Upper lobe of left lung (tissue), 6 donors: ENCODE measurements at regions not wholly inside any gene's neighbourhood (a gene's known extent, or its start where the extent isn't known, plus 50 kb on each side); places are given as distances from the start of the nearest gene placed in this dataset.

ENCODE experiments used
- ATAC-seq, 2 donors: fragments of 200-7000 bp; cut with Tn5 transposase; one replicate each; pipeline ENCODE4 v1.9.1; 2022; ENCODE audit warnings: mild to moderate bottlenecking in 2 of 2, moderate library complexity in 2 of 2; ENCODE audit not compliant: low FRiP score in 2 of 2
- DNase-seq, 2 donors: peaks; one replicate each; pipeline ENCODE4 v3.0.0-alpha.2; 2019 to 2020
- H3K27ac ChIP-seq, 4 donors: fragments of 200-600 bp; sonication (generic); one replicate each; pipeline ENCODE4 v1.5.1; 2016 to 2019
- H3K27me3 ChIP-seq, 4 donors: fragments of 200-600 bp; sonication (generic); one replicate each; pipeline ENCODE4 v1.5.1; 2017 to 2019
- H3K36me3 ChIP-seq, 4 donors: fragments of 200-600 bp; sonication (generic); one replicate each; pipeline ENCODE4 v1.5.1; 2016 to 2019
- H3K4me1 ChIP-seq, 4 donors: fragments of 200-600 bp; sonication (generic); one replicate each; pipeline ENCODE4 v1.5.1; 2018 to 2019
- H3K4me3 ChIP-seq, 4 donors: fragments of 200-600 bp; sonication (generic); one replicate each; pipeline ENCODE4 v1.5.1; 2017 to 2019; ENCODE audit warnings: mild to moderate bottlenecking in 2 of 4, moderate library complexity in 1 of 4
- H3K9me3 ChIP-seq, 4 donors: fragments of 200-600 bp; sonication (generic); one replicate each; pipeline ENCODE4 v1.5.1; 2018 to 2019
- EP300 ChIP-seq, 4 donors: sonication (generic); formaldehyde crosslinking; IDR thresholded peaks; one replicate each; pipeline ENCODE4 v1.5.1; 2017; ENCODE audit warnings: antibody characterized with exemption in 4 of 4, control low read depth in 2 of 4
- POLR2A ChIP-seq, 4 donors: fragments of 450-650 bp; IDR thresholded peaks; one replicate each; pipeline ENCODE4 v1.5.1; 2016 to 2017; ENCODE audit warnings: antibody characterized with exemption in 4 of 4, mild to moderate bottlenecking in 2 of 4
- POLR2AphosphoS5 ChIP-seq, 2 donors: sonication (generic); formaldehyde crosslinking; IDR thresholded peaks; one replicate each; pipeline ENCODE4 v1.5.1; 2017; ENCODE audit warnings: antibody characterized with exemption in 2 of 2
- WGBS, 2 donors: methylation state at CpG; one replicate each; pipeline ENCODE4 v1.1.5; 2017 to 2018; 5-methylcytosine and 5-hydroxymethylcytosine counted together
- TF ChIP-seq, protein P1 (sequence below), 6 experiments: fragments of 450-650 bp in 4 of 6; fragments of 200-600 bp in 2 of 6; sonication (generic) in 2 of 6; IDR thresholded peaks; one replicate each; pipeline ENCODE4 v1.5.1; 2016 to 2019; ENCODE audit warnings: antibody characterized with exemption in 6 of 6
- donor health status: DM: no; HTN: no; CAD: no; lungs with moderate emphysema.
- donor health status: DM: no; HTN: yes; CAD: no; lungs with severe emphysema.

GRCh38 chr16:54685682-54686081 is 245.0 kb upstream of the IRX5 start:
- Histone ChIP-seq H3K36me3 (no peaks in the 10 kb centered on the region), H3K27ac (no peak overlapping the region), H3K4me3 (no peak overlapping the region), H3K27me3 (no peaks in the 10 kb centered on the region), H3K9me3 (no peaks in the 10 kb centered on the region), H3K4me1 (no peaks in the 10 kb centered on the region)
- TF ChIP-seq, protein P1, sequence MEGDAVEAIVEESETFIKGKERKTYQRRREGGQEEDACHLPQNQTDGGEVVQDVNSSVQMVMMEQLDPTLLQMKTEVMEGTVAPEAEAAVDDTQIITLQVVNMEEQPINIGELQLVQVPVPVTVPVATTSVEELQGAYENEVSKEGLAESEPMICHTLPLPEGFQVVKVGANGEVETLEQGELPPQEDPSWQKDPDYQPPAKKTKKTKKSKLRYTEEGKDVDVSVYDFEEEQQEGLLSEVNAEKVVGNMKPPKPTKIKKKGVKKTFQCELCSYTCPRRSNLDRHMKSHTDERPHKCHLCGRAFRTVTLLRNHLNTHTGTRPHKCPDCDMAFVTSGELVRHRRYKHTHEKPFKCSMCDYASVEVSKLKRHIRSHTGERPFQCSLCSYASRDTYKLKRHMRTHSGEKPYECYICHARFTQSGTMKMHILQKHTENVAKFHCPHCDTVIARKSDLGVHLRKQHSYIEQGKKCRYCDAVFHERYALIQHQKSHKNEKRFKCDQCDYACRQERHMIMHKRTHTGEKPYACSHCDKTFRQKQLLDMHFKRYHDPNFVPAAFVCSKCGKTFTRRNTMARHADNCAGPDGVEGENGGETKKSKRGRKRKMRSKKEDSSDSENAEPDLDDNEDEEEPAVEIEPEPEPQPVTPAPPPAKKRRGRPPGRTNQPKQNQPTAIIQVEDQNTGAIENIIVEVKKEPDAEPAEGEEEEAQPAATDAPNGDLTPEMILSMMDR (IDR thresholded peaks at IDR 0.05) = no peak
- TF ChIP-seq POLR2AphosphoS5 (IDR thresholded peaks at IDR 0.05) = no peak
- no peak for TF ChIP-seq POLR2A (IDR thresholded peaks at IDR 0.05)
- no peak for TF ChIP-seq EP300 (IDR thresholded peaks at IDR 0.05)
- ATAC-seq = no peak
- DNase-seq = no peak

- H3K9me3 ChIP-seq = no peaks in the 10 kb centered on the region
- no peaks in the 10 kb centered on the region for H3K27me3 ChIP-seq
- H3K4me1 ChIP-seq = no peaks in the 10 kb centered on the region
- H3K27ac ChIP-seq = no peak overlapping the region
- H3K36me3 ChIP-seq = no peaks in the 10 kb centered on the region
- WGBS, 2 donors = 71 to 90% methylated on average over 4 of the region's 4 CpGs
- ATAC-seq (no peak), DNase-seq (no peak)
- H3K4me3 ChIP-seq = no peak overlapping the region
- TF ChIP-seq EP300 (IDR thresholded peaks at IDR 0.05) (no peak), POLR2A (IDR thresholded peaks at IDR 0.05) (no peak), POLR2AphosphoS5 (IDR thresholded peaks at IDR 0.05) (no peak)
- TF ChIP-seq, protein P1 (IDR thresholded peaks at IDR 0.05) = no peak
Measured at GRCh38 chr16:54679531-54679930, 251.1 kb upstream of the IRX5 start.

- no peaks in the 10 kb centered on the region for H3K27me3 ChIP-seq
- WGBS, 2 donors = 77 to 82% methylated on average over 6 of the region's 6 CpGs
- no peak overlapping the region for H3K27ac ChIP-seq
- no peaks in the 10 kb centered on the region for H3K36me3 ChIP-seq
- TF ChIP-seq EP300 (IDR thresholded peaks at IDR 0.05) (no peak), POLR2A (IDR thresholded peaks at IDR 0.05) (no peak), POLR2AphosphoS5 (IDR thresholded peaks at IDR 0.05) (no peak)
- TF ChIP-seq, protein P1 (IDR thresholded peaks at IDR 0.05) = no peak
- no peaks in the 10 kb centered on the region for H3K9me3 ChIP-seq
- no peaks in the 10 kb centered on the region for H3K4me1 ChIP-seq
- ATAC-seq (no peak), DNase-seq (no peak)
- no peak overlapping the region for H3K4me3 ChIP-seq
Measured at GRCh38 chr16:54677308-54677950, 253.2 kb upstream of the IRX5 start.

DNA sequence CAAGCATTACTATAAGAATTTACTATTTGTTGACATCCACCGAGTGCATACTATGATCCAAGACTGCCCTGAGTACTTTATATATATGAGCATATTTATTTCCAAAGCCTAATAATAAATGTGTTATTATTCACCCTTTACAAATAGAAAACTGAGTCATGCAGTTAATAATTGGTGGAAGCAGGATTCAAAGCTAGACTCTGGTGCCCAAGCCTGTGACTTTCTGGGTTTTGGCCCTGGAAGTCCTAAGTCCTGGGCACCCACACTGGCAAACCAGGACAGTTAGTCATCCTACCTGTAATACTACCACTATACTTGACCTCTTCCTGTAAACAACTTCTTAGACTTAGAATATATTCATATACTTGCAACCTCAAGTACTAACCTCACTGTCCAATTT is 257.4 kb upstream of the IRX5 start:
- no peak overlapping the region for H3K4me3 ChIP-seq
- ATAC-seq = no peak
- H3K9me3 ChIP-seq = no peaks in the 10 kb centered on the region
- H3K27me3 ChIP-seq = no peaks in the 10 kb centered on the region
- no peak for DNase-seq
- no peaks in the 10 kb centered on the region for H3K4me1 ChIP-seq
- 88 to 97% methylated on average over 1 of the region's 1 CpG for WGBS, 2 donors
- TF ChIP-seq POLR2A (IDR thresholded peaks at IDR 0.05) = no peak
- no peak for TF ChIP-seq POLR2AphosphoS5 (IDR thresholded peaks at IDR 0.05)
- TF ChIP-seq, protein P1 (IDR thresholded peaks at IDR 0.05) = no peak
- H3K27ac ChIP-seq = no peak overlapping the region
- H3K36me3 ChIP-seq = no peaks in the 10 kb centered on the region

- TF ChIP-seq, protein P1 (IDR thresholded peaks at IDR 0.05) = no peak
- no peak for TF ChIP-seq EP300 (IDR thresholded peaks at IDR 0.05)
- TF ChIP-seq POLR2AphosphoS5 (IDR thresholded peaks at IDR 0.05) = no peak
- no peak for TF ChIP-seq POLR2A (IDR thresholded peaks at IDR 0.05)
- H3K4me1 ChIP-seq = no peaks in the 10 kb centered on the region
- H3K27ac ChIP-seq = no peak overlapping the region
- H3K4me3 ChIP-seq = no peak overlapping the region
- DNase-seq (no peak), ATAC-seq (no peak)
- no peaks in the 10 kb centered on the region for H3K9me3 ChIP-seq
- WGBS, 2 donors = 100% methylated on average over 1 of the region's 1 CpG
- no peaks in the 10 kb centered on the region for H3K27me3 ChIP-seq
- H3K36me3 ChIP-seq = no peaks in the 10 kb centered on the region
Measured at GRCh38 chr16:54672500-54672899, 258.2 kb upstream of the IRX5 start.
